SH-SY5Y (cell line): ENCODE measurements at regions not wholly inside any gene's neighbourhood (a gene's known extent, or its start where the extent isn't known, plus 50 kb on each side); places are given as distances from the start of the nearest gene placed in this dataset.

ENCODE experiments used
- GATA2 ChIP-seq: IDR thresholded peaks from 2 replicates; pipeline ENCODE4 v1.6.1; 2011; ENCODE audit warnings: mild to moderate bottlenecking, low read depth, low read length
- GATA3 ChIP-seq: IDR thresholded peaks from 2 replicates; pipeline ENCODE4 v1.6.1; 2011; ENCODE audit warnings: low read depth, mild to moderate bottlenecking, low read length, moderate library complexity

GRCh38 chr16:73482310-73482709 lies 434.4 kb upstream of the ZFHX3 start:
- TF ChIP-seq GATA3 = no peak
- no peak for TF ChIP-seq GATA2

DNA sequence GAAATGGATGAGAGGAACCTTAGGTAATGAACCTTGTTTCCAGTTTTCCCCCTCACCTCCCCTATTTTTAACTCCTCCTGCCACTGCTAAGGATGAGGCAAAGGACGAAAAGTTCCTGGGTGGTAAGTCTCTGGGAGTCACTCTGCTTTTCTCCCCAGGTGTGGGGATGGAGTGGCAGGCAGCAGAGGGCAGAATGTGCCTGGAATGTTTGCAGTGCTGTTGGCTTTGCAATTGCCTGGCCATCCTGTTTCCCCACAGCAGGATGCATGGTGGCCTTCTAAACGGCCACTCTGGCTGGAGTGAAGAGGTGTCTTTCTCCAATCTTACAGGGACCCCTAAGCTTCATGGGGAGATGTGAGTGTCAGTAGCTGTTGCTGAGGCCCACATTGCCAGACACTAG lies 432.5 kb upstream of the ZFHX3 start:
- no peak for TF ChIP-seq GATA3

DNA sequence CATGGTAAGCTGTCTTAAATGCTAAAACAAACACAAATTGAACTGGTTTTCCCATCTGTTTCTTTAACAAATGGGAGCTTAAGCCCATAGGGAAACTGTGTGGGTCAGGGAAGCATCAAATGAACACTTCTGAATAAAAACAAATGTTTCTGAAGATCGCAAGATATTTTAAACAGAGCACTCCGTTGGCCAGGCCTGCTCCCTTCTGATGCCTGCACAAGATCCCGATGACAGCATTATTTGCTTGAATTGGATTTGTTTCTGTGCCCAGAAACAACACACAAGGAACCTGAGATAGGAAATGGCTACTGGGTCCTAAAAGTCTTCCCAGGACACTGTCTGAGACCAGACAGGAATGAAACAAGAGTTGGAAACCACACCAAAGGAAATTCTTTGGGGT lies 425.8 kb upstream of the ZFHX3 start:
- TF ChIP-seq GATA3 (peak; percentile 85), GATA2 (peak; percentile 91)

- TF ChIP-seq GATA3 (no peak), GATA2 (no peak)
These were observed 416.9 kb upstream of the ZFHX3 start for GRCh38 chr16:73464834-73465233.

GRCh38 chr16:73459586-73459985 lies 411.7 kb upstream of the ZFHX3 start:
- TF ChIP-seq GATA2 (no peak), GATA3 (no peak)

DNA sequence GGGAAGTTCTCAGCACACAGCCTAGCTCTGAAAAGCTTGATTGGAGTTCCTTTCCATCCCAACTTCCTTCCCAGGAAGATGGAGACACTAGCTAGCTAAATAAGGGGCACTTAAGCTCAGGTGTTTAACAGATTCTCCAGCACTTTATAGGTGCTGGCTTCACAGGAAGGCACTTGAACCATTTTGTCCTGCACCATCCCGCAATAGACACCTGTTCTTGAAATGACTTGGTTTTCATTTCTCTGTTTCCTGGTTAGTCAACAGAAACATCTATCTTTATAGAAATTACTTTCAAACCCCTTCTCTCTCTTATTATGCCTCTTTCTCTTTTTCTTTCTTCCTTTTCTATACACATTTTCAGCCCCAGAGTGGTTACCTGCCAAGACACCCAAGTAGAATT lies 409.9 kb upstream of the ZFHX3 start:
- TF ChIP-seq GATA3 (no peak), GATA2 (no peak)

DNA sequence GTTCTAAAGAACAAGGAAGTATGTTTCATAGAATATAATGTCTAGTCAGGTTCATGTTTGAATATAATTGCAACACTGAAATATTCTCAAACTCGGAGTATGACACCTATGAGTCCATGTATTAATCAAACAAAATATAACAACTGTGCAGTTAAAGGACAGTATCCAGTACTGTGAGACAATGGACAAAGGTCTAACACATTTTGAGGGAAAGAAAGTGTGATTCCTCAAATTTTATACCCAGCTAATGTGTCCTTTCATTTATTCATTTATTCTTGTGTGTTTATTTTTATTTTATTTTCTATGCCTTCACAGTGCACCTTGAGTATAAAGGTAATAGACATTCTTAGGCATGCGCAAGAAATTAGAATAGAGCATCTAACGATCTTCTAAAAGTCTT lies 401.0 kb upstream of the ZFHX3 start:
- TF ChIP-seq GATA2 (no peak), GATA3 (no peak)

DNA sequence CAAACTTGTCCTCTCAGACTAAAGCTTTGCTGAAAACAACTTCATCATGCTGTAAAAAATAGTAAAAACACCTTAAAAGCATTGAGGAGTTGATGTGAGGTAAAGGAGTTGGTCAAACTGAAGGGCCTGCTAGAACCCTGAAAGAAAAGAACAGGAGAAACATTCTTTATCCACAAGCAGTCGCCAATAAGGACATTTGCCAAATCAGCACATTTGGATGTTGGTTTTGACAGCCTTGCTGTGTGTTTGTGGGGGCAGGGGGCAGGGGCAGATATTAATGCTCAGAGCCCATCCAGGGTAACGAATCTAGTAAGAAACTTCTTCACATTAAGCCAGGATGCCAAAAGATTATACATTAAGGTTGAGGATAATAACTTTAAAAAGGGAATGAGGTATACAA lies 399.9 kb upstream of the ZFHX3 start:
- no peak for TF ChIP-seq GATA3
- TF ChIP-seq GATA2 = no peak

- TF ChIP-seq GATA3 (no peak), GATA2 (no peak; the same call in 1 of the 2 replicates)
These were observed 386.7 kb upstream of the ZFHX3 start for GRCh38 chr16:73434621-73435020.

- TF ChIP-seq GATA2 (no peak), GATA3 (no peak)
These were observed 385.9 kb upstream of the ZFHX3 start for GRCh38 chr16:73433731-73434307.

DNA sequence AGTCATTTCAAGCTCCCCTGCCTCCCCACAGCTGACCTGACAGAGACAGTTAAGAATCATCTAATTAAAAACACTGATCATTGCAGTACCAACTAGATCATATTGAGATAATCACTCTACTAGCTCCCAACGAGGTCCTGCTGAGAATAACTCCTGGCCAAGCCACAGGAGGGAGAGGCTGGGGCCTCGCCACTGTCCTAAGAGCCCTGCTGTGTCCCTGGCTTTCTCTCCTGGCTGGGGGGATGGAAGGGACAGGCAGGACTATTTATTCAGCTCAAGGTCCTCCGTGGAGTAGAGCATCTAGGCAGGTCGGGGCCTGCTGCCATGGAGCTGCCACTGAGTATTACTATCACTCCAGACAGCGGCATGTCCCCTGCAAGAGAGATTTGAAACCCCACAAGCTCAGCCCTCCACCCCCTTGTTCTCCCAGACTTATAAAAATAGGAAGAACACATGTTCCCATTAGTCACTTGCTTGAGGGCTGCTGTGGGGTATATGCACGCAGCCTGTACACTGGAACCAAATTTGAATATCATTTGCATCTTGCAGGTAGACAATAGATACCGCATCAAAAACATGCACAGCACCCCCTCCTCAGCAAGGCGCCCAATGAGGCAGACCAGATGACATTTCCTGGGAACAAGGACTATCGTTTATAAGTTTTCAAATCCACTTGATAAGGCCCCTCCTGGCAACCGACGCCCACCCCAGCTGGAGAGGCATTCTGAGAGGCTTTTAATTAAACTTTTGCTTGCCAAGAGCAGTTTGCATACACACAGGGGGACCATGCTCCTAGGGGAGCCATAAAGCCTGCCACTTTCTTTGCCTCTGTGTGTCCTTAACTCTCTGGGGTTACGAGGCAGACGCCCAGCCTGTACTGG lies 385.2 kb upstream of the ZFHX3 start:
- TF ChIP-seq GATA3 (no peak), GATA2 (peak; percentile 61)

- TF ChIP-seq GATA3 (no peak), GATA2 (no peak)
These were observed 382.2 kb upstream of the ZFHX3 start for GRCh38 chr16:73430138-73430537.

DNA sequence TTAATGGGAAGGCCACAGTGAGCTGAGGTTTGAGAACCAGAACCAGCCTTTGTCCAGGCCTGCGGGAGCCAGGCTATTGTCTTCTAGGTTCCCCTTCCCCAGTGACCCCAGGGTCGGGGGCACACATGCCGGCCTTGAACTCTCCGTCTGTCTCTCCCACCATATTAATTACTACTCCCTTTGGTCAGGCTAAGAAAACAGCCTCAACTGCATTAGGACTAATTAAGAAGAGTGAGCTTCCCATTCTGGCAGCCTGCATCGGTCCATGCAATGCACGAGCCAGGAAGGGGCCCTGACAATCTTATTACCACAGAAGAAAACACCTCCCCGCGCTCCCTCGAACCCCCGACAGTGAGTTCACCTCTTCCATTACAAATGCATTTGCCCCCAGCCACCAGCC lies 380.2 kb upstream of the ZFHX3 start:
- TF ChIP-seq GATA3 (no peak), GATA2 (no peak)

DNA sequence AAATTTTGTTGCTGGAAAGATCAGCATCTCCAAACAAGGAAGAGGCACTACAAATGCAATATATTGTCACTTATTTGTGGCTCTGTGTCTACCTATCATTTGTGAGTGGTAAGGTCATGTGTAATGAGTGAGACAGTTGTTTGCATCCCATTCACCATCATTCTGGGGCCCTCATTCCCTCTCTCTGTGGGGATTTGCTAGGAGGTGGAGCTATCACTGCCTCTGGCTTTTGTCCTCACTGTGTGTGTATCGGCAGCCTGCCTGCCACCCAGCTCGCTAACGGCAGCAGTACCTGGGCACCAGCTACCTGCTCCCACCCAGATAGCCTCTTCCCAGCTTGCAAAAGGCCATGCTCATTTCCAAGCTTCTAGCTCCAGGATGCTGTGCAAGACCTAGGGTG lies 379.2 kb upstream of the ZFHX3 start:
- TF ChIP-seq GATA3 (no peak), GATA2 (no peak)
